ENCODE measurements at regions not wholly inside any gene's neighbourhood (a gene's known extent, or its start where the extent isn't known, plus 50 kb on each side); places are given as distances from the start of the nearest gene placed in this dataset.

- H3K9me3 ChIP-seq (ENCODE audit: control insufficient read depth in 4 of 4, low read length in 3 of 4) = no peaks in the 10 kb centered on the region
- no peaks in the 10 kb centered on the region for H3K36me3 ChIP-seq (ENCODE audit: control insufficient read depth in 4 of 4, insufficient read depth in 3 of 4, low read depth in 1 of 4, low read length in 3 of 4)
- DNase-seq (ENCODE audit: low spot score) = no peak
- H3K4me3 ChIP-seq (ENCODE audit: low read depth in 1 of 3, low read length in 3 of 3) = no peak overlapping the region
- H3K27me3 ChIP-seq (ENCODE audit: control insufficient read depth in 4 of 4, insufficient read depth in 4 of 4, low read length in 3 of 4) = no peaks in the 10 kb centered on the region
- WGBS = 85% methylated on average over 5 of the region's 5 CpGs
- H3K27ac ChIP-seq (ENCODE audit: low read depth in 1 of 2, low read length in 2 of 2) = no peak overlapping the region
- H3K9ac ChIP-seq (ENCODE audit: low read depth in 1 of 2, low read length in 2 of 2) = no peak overlapping the region
- no peaks in the 10 kb centered on the region for H3K4me1 ChIP-seq (ENCODE audit: control insufficient read depth in 4 of 4, insufficient read depth in 4 of 4, low read length in 3 of 4)
- TF ChIP-seq RAD21 (IDR thresholded peaks at IDR 0.05) (peak; percentile 41 to 45), GABPA (IDR thresholded peaks at IDR 0.05 in 1 of 2, conservative IDR thresholded peaks at IDR 0.05 in 1 of 2) (no peak), REST (IDR thresholded peaks at IDR 0.05) (no peak), JUND (IDR thresholded peaks at IDR 0.05) (peak in 1 of 2 donors; percentile 24)
Observed at GRCh38 chr13:79901336-79901735, 420.4 kb downstream of the NDFIP2 start.

- H3K27me3 ChIP-seq (ENCODE audit: control insufficient read depth in 4 of 4, insufficient read depth in 4 of 4, low read length in 3 of 4) = no peaks in the 10 kb centered on the region
- H3K9ac ChIP-seq (ENCODE audit: low read depth in 1 of 2, low read length in 2 of 2) = no peak overlapping the region
- no peak for DNase-seq (ENCODE audit: low spot score)
- TF ChIP-seq RAD21 (IDR thresholded peaks at IDR 0.05) = no peak
- TF ChIP-seq RXRA (IDR thresholded peaks at IDR 0.05) = no peak
- no peak for TF ChIP-seq FOXA2 (IDR thresholded peaks at IDR 0.05)
- TF ChIP-seq HNF4A (conservative IDR thresholded peaks at IDR 0.05) = no peak
- no peak for TF ChIP-seq EGR1 (IDR thresholded peaks at IDR 0.05; ENCODE audit: low read depth in 2 of 2)
- no peak for TF ChIP-seq SP1 (IDR thresholded peaks at IDR 0.05)
- no peak for TF ChIP-seq MAX (IDR thresholded peaks at IDR 0.05)
- TF ChIP-seq, protein P1, sequence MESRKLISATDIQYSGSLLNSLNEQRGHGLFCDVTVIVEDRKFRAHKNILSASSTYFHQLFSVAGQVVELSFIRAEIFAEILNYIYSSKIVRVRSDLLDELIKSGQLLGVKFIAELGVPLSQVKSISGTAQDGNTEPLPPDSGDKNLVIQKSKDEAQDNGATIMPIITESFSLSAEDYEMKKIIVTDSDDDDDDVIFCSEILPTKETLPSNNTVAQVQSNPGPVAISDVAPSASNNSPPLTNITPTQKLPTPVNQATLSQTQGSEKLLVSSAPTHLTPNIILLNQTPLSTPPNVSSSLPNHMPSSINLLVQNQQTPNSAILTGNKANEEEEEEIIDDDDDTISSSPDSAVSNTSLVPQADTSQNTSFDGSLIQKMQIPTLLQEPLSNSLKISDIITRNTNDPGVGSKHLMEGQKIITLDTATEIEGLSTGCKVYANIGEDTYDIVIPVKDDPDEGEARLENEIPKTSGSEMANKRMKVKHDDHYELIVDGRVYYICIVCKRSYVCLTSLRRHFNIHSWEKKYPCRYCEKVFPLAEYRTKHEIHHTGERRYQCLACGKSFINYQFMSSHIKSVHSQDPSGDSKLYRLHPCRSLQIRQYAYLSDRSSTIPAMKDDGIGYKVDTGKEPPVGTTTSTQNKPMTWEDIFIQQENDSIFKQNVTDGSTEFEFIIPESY (IDR thresholded peaks at IDR 0.05) = no peak
- no peak for TF ChIP-seq JUND (IDR thresholded peaks at IDR 0.05)
- TF ChIP-seq FOXA1 (IDR thresholded peaks at IDR 0.05) = no peak
- TF ChIP-seq NR2F2 (IDR thresholded peaks at IDR 0.05) = no peak
- TF ChIP-seq, protein P2, sequence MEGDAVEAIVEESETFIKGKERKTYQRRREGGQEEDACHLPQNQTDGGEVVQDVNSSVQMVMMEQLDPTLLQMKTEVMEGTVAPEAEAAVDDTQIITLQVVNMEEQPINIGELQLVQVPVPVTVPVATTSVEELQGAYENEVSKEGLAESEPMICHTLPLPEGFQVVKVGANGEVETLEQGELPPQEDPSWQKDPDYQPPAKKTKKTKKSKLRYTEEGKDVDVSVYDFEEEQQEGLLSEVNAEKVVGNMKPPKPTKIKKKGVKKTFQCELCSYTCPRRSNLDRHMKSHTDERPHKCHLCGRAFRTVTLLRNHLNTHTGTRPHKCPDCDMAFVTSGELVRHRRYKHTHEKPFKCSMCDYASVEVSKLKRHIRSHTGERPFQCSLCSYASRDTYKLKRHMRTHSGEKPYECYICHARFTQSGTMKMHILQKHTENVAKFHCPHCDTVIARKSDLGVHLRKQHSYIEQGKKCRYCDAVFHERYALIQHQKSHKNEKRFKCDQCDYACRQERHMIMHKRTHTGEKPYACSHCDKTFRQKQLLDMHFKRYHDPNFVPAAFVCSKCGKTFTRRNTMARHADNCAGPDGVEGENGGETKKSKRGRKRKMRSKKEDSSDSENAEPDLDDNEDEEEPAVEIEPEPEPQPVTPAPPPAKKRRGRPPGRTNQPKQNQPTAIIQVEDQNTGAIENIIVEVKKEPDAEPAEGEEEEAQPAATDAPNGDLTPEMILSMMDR (IDR thresholded peaks at IDR 0.05; ENCODE audit: low read depth, low read length, missing input control) = no peak
- TF ChIP-seq GABPA (IDR thresholded peaks at IDR 0.05 in 1 of 2, conservative IDR thresholded peaks at IDR 0.05 in 1 of 2) = no peak
- TF ChIP-seq HNF4G (IDR thresholded peaks at IDR 0.05) = no peak
- TF ChIP-seq ATF3 (IDR thresholded peaks at IDR 0.05) = no peak
- TF ChIP-seq REST (IDR thresholded peaks at IDR 0.05) = no peak
- TF ChIP-seq YY1 (IDR thresholded peaks at IDR 0.05) = no peak
- TF ChIP-seq TAF1 (conservative IDR thresholded peaks at IDR 0.05) = no peak
- no peaks in the 10 kb centered on the region for H3K9me3 ChIP-seq (ENCODE audit: control insufficient read depth in 4 of 4, low read length in 3 of 4)
- no peak overlapping the region for H3K4me3 ChIP-seq (ENCODE audit: low read depth in 1 of 3, low read length in 3 of 3)
- H3K4me1 ChIP-seq (ENCODE audit: control insufficient read depth in 4 of 4, insufficient read depth in 4 of 4, low read length in 3 of 4) = no peaks in the 10 kb centered on the region
- no peaks in the 10 kb centered on the region for H3K36me3 ChIP-seq (ENCODE audit: control insufficient read depth in 4 of 4, insufficient read depth in 3 of 4, low read depth in 1 of 4, low read length in 3 of 4)
- 97% methylated on average over 1 of the region's 1 CpG for WGBS
- H3K27ac ChIP-seq (ENCODE audit: low read depth in 1 of 2, low read length in 2 of 2) = no peak overlapping the region
Observed at GRCh38 chr13:79900356-79900755, 419.4 kb downstream of the NDFIP2 start.

Measured in liver (tissue), 8 donors.